ENCODE measurements at regions not wholly inside any gene's neighbourhood (a gene's known extent, or its start where the extent isn't known, plus 50 kb on each side); places are given as distances from the start of the nearest gene placed in this dataset.
"Not testable (repeated sequence)": the region's sequence is repeated elsewhere in the genome, so short reads cannot be mapped to it uniquely, and the experiment has no call there.

GRCh38 chr18:68177807-68178702, 536.9 kb downstream of the TMX3 start:
- no peak for TF ChIP-seq CTCF (IDR thresholded peaks at IDR 0.05; ENCODE audit: insufficient read depth, low read depth, low read length, missing control alignments)
- no peak for DNase-seq (ENCODE audit: low read depth)
- no peak overlapping the region for H3K4me3 ChIP-seq (ENCODE audit: low read depth, low read length)

GRCh38 chr18:68176901-68177300, 538.0 kb downstream of the TMX3 start:
- no peak for DNase-seq (ENCODE audit: low read depth)

GRCh38 chr18:68172842-68173549, 541.9 kb downstream of the TMX3 start:
- H3K4me3 ChIP-seq (ENCODE audit: low read depth, low read length) = no peak overlapping the region
- DNase-seq (ENCODE audit: low read depth) = no peak
- TF ChIP-seq CTCF (IDR thresholded peaks at IDR 0.05; ENCODE audit: insufficient read depth, low read depth, low read length, missing control alignments) = no peak

More at GRCh38 chr18:68176901-68177300, 538.0 kb downstream of the TMX3 start:
- no peak overlapping the region for H3K4me3 ChIP-seq (ENCODE audit: low read depth, low read length)
- no peak for TF ChIP-seq CTCF (IDR thresholded peaks at IDR 0.05; ENCODE audit: insufficient read depth, low read depth, low read length, missing control alignments)

GRCh38 chr18:68164909-68165308, 550.0 kb downstream of the TMX3 start:
- DNase-seq (ENCODE audit: low read depth) = no peak
- no peak for TF ChIP-seq CTCF (IDR thresholded peaks at IDR 0.05; ENCODE audit: insufficient read depth, low read depth, low read length, missing control alignments)
- no peak overlapping the region for H3K4me3 ChIP-seq (ENCODE audit: low read depth, low read length)

- H3K4me3 ChIP-seq (ENCODE audit: low read depth, low read length); DNase-seq (ENCODE audit: low read depth): not testable (repeated sequence)
Observed at GRCh38 chr18:68153821-68154220, 561.1 kb downstream of the TMX3 start.

- TF ChIP-seq CTCF (IDR thresholded peaks at IDR 0.05; ENCODE audit: insufficient read depth, low read depth, low read length, missing control alignments) = peak; percentile 9
- H3K4me3 ChIP-seq (ENCODE audit: low read depth, low read length) = no peak overlapping the region
- peak; percentile 3 for DNase-seq (ENCODE audit: low read depth)
Observed at GRCh38 chr18:68152770-68153169, 562.1 kb downstream of the TMX3 start.

- DNase-seq (ENCODE audit: low read depth) = no peak
- TF ChIP-seq CTCF (IDR thresholded peaks at IDR 0.05; ENCODE audit: insufficient read depth, low read depth, low read length, missing control alignments) = no peak
- no peak overlapping the region for H3K4me3 ChIP-seq (ENCODE audit: low read depth, low read length)
Observed at GRCh38 chr18:68150961-68151360, 563.9 kb downstream of the TMX3 start.
